ENCODE measurements at regions not wholly inside any gene's neighbourhood (a gene's known extent, or its start where the extent isn't known, plus 50 kb on each side); places are given as distances from the start of the nearest gene placed in this dataset.

GRCh38 chr17:15076991-15077663 is 188.0 kb downstream of the PMP22 start:
- Mint-ChIP-seq H3K27me3 (peaks cover 2% of the 10 kb centered on the region), H3K27ac (no peak overlapping the region), H3K4me1 (no peaks in the 10 kb centered on the region), H3K4me3 (no peak overlapping the region), H3K9me3 (no peaks in the 10 kb centered on the region), H3K36me3 (ENCODE audit: low read depth) (no peaks in the 10 kb centered on the region)
- TF ChIP-seq CTCF (IDR thresholded peaks at IDR 0.05) = no peak
- intact Hi-C loops (cut with micrococcal nuclease) = no loop called here
- no peak for DNase-seq
- CTCF ChIA-PET = no interaction called here
- ATAC-seq (ENCODE audit: low read depth) = no peak
- POLR2A ChIA-PET = no interaction called here

DNA sequence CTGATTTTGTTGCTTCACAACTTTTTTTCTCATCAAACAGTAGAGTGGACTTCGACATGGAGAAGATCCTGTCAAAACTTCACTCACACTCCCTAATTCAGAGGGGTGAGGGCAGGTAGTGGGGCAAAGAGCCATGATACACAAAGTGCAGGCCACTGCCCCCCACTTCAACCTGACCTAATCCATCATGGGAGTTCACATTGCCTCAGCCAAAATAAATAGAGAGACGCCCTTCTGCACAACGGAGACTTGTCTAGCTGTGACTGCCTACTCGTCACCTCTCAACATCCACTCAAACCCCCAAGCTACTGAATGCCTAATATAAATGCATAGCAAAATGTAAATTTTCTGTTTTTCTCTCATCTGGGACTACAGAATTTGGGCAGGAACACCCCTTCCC is 213.2 kb downstream of the PMP22 start:
- no peaks in the 10 kb centered on the region for H3K36me3 Mint-ChIP-seq (ENCODE audit: low read depth)
- H3K27ac Mint-ChIP-seq = no peak overlapping the region
- no peak for TF ChIP-seq CTCF (IDR thresholded peaks at IDR 0.05)
- no peak overlapping the region for H3K4me3 Mint-ChIP-seq
- ChIA-PET POLR2A (no interaction called here), CTCF (no interaction called here)
- H3K4me1 Mint-ChIP-seq = no peaks in the 10 kb centered on the region
- intact Hi-C loops (cut with micrococcal nuclease) = no loop called here
- no peak for ATAC-seq (ENCODE audit: low read depth)
- H3K9me3 Mint-ChIP-seq = peaks cover 3% of the 10 kb centered on the region
- peaks cover 9% of the 10 kb centered on the region for H3K27me3 Mint-ChIP-seq
- DNase-seq = no peak

GRCh38 chr17:15049795-15050160 is 215.3 kb downstream of the PMP22 start:
- Mint-ChIP-seq H3K4me1 (no peaks in the 10 kb centered on the region), H3K27ac (no peak overlapping the region), H3K4me3 (no peak overlapping the region), H3K9me3 (peaks cover 3% of the 10 kb centered on the region), H3K36me3 (ENCODE audit: low read depth) (no peaks in the 10 kb centered on the region), H3K27me3 (peaks cover 9% of the 10 kb centered on the region)
- ATAC-seq (ENCODE audit: low read depth) (no peak), DNase-seq (no peak)
- ChIA-PET POLR2A (no interaction called here), CTCF (no interaction called here)
- TF ChIP-seq CTCF (IDR thresholded peaks at IDR 0.05) = no peak
- intact Hi-C loops (cut with micrococcal nuclease) = no loop called here

DNA sequence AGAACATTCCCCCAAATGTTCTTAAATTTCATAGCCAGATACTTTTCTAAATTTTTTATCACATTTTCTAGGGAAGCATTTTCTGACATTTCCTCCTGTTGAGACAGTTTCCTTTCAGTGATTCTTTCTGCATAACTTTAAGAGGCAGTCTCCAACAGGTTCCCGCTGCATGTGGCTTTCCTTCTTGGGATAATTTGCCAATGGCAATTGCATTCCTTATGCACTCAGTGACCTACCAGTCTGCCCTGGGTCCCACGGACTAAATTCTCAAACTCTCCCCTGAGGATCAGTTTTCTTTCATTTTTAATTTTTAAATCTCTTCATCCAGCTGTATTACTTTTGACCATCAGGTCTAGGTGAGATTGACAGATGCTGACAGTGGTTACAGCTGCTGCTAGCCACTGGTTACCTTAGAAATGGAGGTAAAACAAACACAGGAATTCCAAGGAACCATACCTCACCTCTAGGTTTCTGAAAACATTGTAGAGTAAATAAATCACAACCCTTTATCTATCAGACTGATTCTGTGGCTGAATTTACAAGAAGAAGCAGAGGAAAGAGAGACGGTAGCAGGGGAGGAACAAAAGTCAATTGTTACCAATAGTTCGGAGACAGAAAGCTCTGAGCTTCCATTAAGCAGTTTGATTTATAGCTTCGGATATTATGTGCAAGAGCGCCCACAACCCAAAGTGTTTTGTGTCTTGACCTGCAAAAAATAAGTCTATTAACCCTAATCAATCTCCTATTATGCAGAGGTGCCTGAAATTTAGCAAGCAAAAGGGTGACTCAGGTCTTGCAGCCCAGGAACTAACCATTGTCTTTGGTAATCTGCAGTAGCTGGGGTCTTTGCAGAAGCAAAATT is 216.0 kb downstream of the PMP22 start:
- Mint-ChIP-seq H3K9me3 (peaks cover 3% of the 10 kb centered on the region), H3K4me1 (no peaks in the 10 kb centered on the region), H3K27ac (no peak overlapping the region), H3K36me3 (ENCODE audit: low read depth) (no peaks in the 10 kb centered on the region), H3K4me3 (no peak overlapping the region), H3K27me3 (peaks cover 9% of the 10 kb centered on the region)
- no peak for TF ChIP-seq CTCF (IDR thresholded peaks at IDR 0.05)
- DNase-seq (no peak), ATAC-seq (ENCODE audit: low read depth) (no peak)
- ChIA-PET POLR2A (no interaction called here), CTCF (no interaction called here)
- intact Hi-C loops (cut with micrococcal nuclease) = no loop called here

DNA sequence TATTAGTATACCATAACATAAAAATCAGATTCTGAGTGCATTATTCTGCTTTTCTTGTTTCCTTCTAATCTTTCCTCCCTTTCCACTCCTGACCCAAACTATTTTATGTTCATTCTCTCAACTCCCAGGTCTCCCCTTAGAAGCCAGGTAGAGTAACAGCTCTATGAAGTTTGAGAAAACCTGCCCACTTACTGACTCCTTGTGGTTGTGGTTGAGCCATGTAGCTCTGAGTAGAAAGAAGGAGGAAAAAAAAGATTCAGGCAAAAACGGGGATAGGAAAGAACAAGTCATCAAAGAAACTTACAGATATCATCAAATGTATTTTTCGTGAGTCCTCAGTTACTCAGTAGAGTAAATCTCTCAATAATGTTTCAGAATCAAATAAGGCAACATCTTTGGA is 216.7 kb downstream of the PMP22 start:
- H3K4me3 Mint-ChIP-seq = no peak overlapping the region
- POLR2A ChIA-PET = no interaction called here
- intact Hi-C loops (cut with micrococcal nuclease) = no loop called here
- no peak overlapping the region for H3K27ac Mint-ChIP-seq
- ATAC-seq (ENCODE audit: low read depth) = no peak
- no peaks in the 10 kb centered on the region for H3K9me3 Mint-ChIP-seq
- DNase-seq = no peak
- TF ChIP-seq CTCF (IDR thresholded peaks at IDR 0.05) = no peak
- H3K4me1 Mint-ChIP-seq = no peaks in the 10 kb centered on the region
- H3K36me3 Mint-ChIP-seq (ENCODE audit: low read depth) = no peaks in the 10 kb centered on the region
- CTCF ChIA-PET = no interaction called here
- H3K27me3 Mint-ChIP-seq = peaks cover 6% of the 10 kb centered on the region

Measured in activated B cell treated with CpG ODN at 0.5 μM for 24 hours (primary cell).